Stomach (tissue), 4 donors: ENCODE measurements at regions not wholly inside any gene's neighbourhood (a gene's known extent, or its start where the extent isn't known, plus 50 kb on each side); places are given as distances from the start of the nearest gene placed in this dataset.

Experiments used
- CTCF ChIP-seq, 7 experiments: fragments of 450-650 bp in 4 of 7; fragments of 200-600 bp in 3 of 7; sonication (generic) in 3 of 7; IDR thresholded peaks; one replicate each; pipeline ENCODE4 v1.5.1; 2016 to 2019; ENCODE audit warnings: antibody characterized with exemption in 7 of 7, control low read depth in 2 of 7, mild to moderate bottlenecking in 1 of 7
- EP300 ChIP-seq: sonication (generic); formaldehyde crosslinking; IDR thresholded peaks from one replicate; pipeline ENCODE4 v1.6.1; 2017; ENCODE audit warnings: antibody characterized with exemption
- POLR2A ChIP-seq, 4 donors: fragments of 450-650 bp; IDR thresholded peaks; one replicate each; pipeline ENCODE4 v1.6.1; 2016; ENCODE audit warnings: antibody characterized with exemption in 4 of 4, control low read depth in 2 of 4, mild to moderate bottlenecking in 1 of 4, moderate library complexity in 1 of 4
- POLR2AphosphoS5 ChIP-seq, 3 donors: sonication (generic); formaldehyde crosslinking; IDR thresholded peaks; one replicate each; pipeline ENCODE4 v1.6.1; 2016; ENCODE audit warnings: antibody characterized with exemption in 3 of 3

GRCh38 chr5:152116934-152117333 lies 192.3 kb upstream of the GLRA1 start:
- TF ChIP-seq CTCF (IDR thresholded peaks at IDR 0.05) (no peak), POLR2AphosphoS5 (IDR thresholded peaks at IDR 0.05) (no peak), POLR2A (IDR thresholded peaks at IDR 0.05) (no peak), EP300 (no peak)
